Mesendoderm (in vitro differentiated cells): ENCODE measurements at regions not wholly inside any gene's neighbourhood (a gene's known extent, or its start where the extent isn't known, plus 50 kb on each side); places are given as distances from the start of the nearest gene placed in this dataset.

Source experiments
- DNase-seq: peaks from one replicate; pipeline ENCODE4 v3.0.0; 2013
- H2AK5ac ChIP-seq: 2 replicates; pipeline ENCODE4 v1.6.1; 2013; ENCODE audit warnings: low read length, inconsistent platforms
- H2BK120ac ChIP-seq: 2 replicates; pipeline ENCODE4 v1.6.1; 2013; ENCODE audit warnings: low read depth, mild to moderate bottlenecking, low read length, moderate library complexity, mixed read lengths
- H2BK15ac ChIP-seq: replicated peaks from 2 replicates; pipeline ENCODE4 v1.6.1; 2013; ENCODE audit warnings: low read depth, mild to moderate bottlenecking, moderate library complexity
- H2BK5ac ChIP-seq: 2 replicates; pipeline ENCODE4 v1.6.1; 2013; ENCODE audit warnings: low read length, inconsistent platforms
- H3K18ac ChIP-seq: 2 replicates; pipeline ENCODE4 v1.6.1; 2013; ENCODE audit warnings: mild to moderate bottlenecking, low read length, mixed read lengths
- H3K23ac ChIP-seq: one replicate; pipeline ENCODE4 v1.6.1; 2013; ENCODE audit warnings: low read length
- H3K27ac ChIP-seq: 2 replicates; pipeline ENCODE4 v1.5.1; 2013; ENCODE audit warnings: low read depth, mild to moderate bottlenecking, inconsistent platforms, low read length, moderate library complexity
- H3K27me3 ChIP-seq: 2 replicates; pipeline ENCODE4 v1.6.1; 2013; ENCODE audit warnings: low read length, control low read depth, mild to moderate bottlenecking, inconsistent platforms; ENCODE audit not compliant: insufficient read depth, poor library complexity
- H3K36me3 ChIP-seq: 2 replicates; pipeline ENCODE4 v1.6.1; 2013; ENCODE audit warnings: low read length, inconsistent platforms; ENCODE audit not compliant: control insufficient read depth, insufficient read depth
- H3K4ac ChIP-seq: one replicate; pipeline ENCODE4 v1.6.1; 2013; ENCODE audit warnings: low read depth, mild to moderate bottlenecking, low read length, moderate library complexity
- H3K4me1 ChIP-seq: 2 replicates; pipeline ENCODE4 v1.6.1; 2013; ENCODE audit warnings: low read depth, low read length, inconsistent platforms; ENCODE audit not compliant: control insufficient read depth
- H3K4me2 ChIP-seq: 2 replicates; pipeline ENCODE4 v1.6.1; 2013; ENCODE audit warnings: low read length
- H3K4me3 ChIP-seq: 2 replicates; pipeline ENCODE4 v1.5.1; 2013; ENCODE audit warnings: mild to moderate bottlenecking, low read length
- H3K56ac ChIP-seq: one replicate; pipeline ENCODE4 v1.6.1; 2013; ENCODE audit warnings: low read length
- H3K79me1 ChIP-seq: 2 replicates; pipeline ENCODE4 v1.6.1; 2013; ENCODE audit warnings: low read length, inconsistent platforms
- H3K79me2 ChIP-seq: 2 replicates; pipeline ENCODE4 v1.6.1; 2013; ENCODE audit warnings: mild to moderate bottlenecking, low read length; ENCODE audit not compliant: control insufficient read depth, insufficient read depth
- H3K9ac ChIP-seq: 2 replicates; pipeline ENCODE4 v1.6.1; 2013; ENCODE audit warnings: low read length, inconsistent platforms
- H4K5ac ChIP-seq: one replicate; pipeline ENCODE4 v1.6.1; 2013; ENCODE audit warnings: low read length
- H4K8ac ChIP-seq: one replicate; pipeline ENCODE4 v1.6.1; 2013; ENCODE audit warnings: low read depth, mild to moderate bottlenecking, control low read depth, low read length, moderate library complexity
- WGBS: extraction: QIAGEN DNeasy Blood & Tissue Kit; methylation state at CpG from one replicate; pipeline ENCODE4 v1.1.7; 2013; ENCODE audit warnings: low lambda C conversion rate, missing lambda C conversion rate; ENCODE audit not compliant: insufficient coverage; ENCODE audit errors: extremely low coverage; 5-methylcytosine and 5-hydroxymethylcytosine counted together

GRCh38 chr16:73213732-73214455 is 166.0 kb upstream of the ZFHX3 start:
- H3K9ac ChIP-seq: no peak overlapping the region
- no peak overlapping the region for H3K4ac ChIP-seq
- H2BK120ac ChIP-seq: no peak overlapping the region
- no peaks in the 10 kb centered on the region for H3K36me3 ChIP-seq
- H3K4me2 ChIP-seq: no peak overlapping the region
- H2AK5ac ChIP-seq: no peak overlapping the region
- no peak overlapping the region for H3K18ac ChIP-seq
- H3K23ac ChIP-seq: no peak overlapping the region
- no peak overlapping the region for H4K8ac ChIP-seq
- no peaks in the 10 kb centered on the region for H3K79me2 ChIP-seq
- no peak for DNase-seq
- H3K27me3 ChIP-seq: no peaks in the 10 kb centered on the region
- no peaks in the 10 kb centered on the region for H3K4me1 ChIP-seq
- no peak overlapping the region for H2BK15ac ChIP-seq
- no CpG with 5 or more reads among the region's 10 CpGs for WGBS
- no peak overlapping the region for H4K5ac ChIP-seq
- no peak overlapping the region for H3K27ac ChIP-seq
- H3K79me1 ChIP-seq: no peaks in the 10 kb centered on the region
- no peak overlapping the region for H3K4me3 ChIP-seq
- H3K56ac ChIP-seq: no peak overlapping the region
- no peak overlapping the region for H2BK5ac ChIP-seq

GRCh38 chr16:73212431-73212830 is 164.5 kb upstream of the ZFHX3 start:
- Histone ChIP-seq H3K4ac (no peak overlapping the region), H4K8ac (no peak overlapping the region), H2BK5ac (no peak overlapping the region), H3K4me3 (no peak overlapping the region), H3K79me1 (no peaks in the 10 kb centered on the region), H3K18ac (no peak overlapping the region), H3K23ac (no peak overlapping the region), H3K4me2 (no peak overlapping the region), H3K4me1 (no peaks in the 10 kb centered on the region), H3K27me3 (no peaks in the 10 kb centered on the region), H3K27ac (no peak overlapping the region), H3K56ac (no peak overlapping the region), H3K79me2 (no peaks in the 10 kb centered on the region), H2BK15ac (no peak overlapping the region), H2BK120ac (no peak overlapping the region), H3K36me3 (no peaks in the 10 kb centered on the region), H3K9ac (no peak overlapping the region), H4K5ac (no peak overlapping the region), H2AK5ac (no peak overlapping the region)
- no CpG with 5 or more reads among the region's 4 CpGs for WGBS
- no peak for DNase-seq

- no peak for DNase-seq
- no peak overlapping the region for H3K23ac ChIP-seq
- H2AK5ac ChIP-seq: no peak overlapping the region
- no peaks in the 10 kb centered on the region for H3K79me1 ChIP-seq
- no peak overlapping the region for H3K18ac ChIP-seq
- WGBS: no CpG with 5 or more reads among the region's 1 CpG
- no peaks in the 10 kb centered on the region for H3K4me1 ChIP-seq
- H3K27ac ChIP-seq: no peak overlapping the region
- no peak overlapping the region for H3K4ac ChIP-seq
- no peak overlapping the region for H2BK5ac ChIP-seq
- H2BK120ac ChIP-seq: no peak overlapping the region
- H3K9ac ChIP-seq: no peak overlapping the region
- no peak overlapping the region for H3K4me2 ChIP-seq
- H2BK15ac ChIP-seq: no peak overlapping the region
- no peak overlapping the region for H4K5ac ChIP-seq
- no peaks in the 10 kb centered on the region for H3K79me2 ChIP-seq
- no peaks in the 10 kb centered on the region for H3K36me3 ChIP-seq
- H4K8ac ChIP-seq: no peak overlapping the region
- no peaks in the 10 kb centered on the region for H3K27me3 ChIP-seq
- no peak overlapping the region for H3K4me3 ChIP-seq
- no peak overlapping the region for H3K56ac ChIP-seq
Observed at GRCh38 chr16:73210686-73211085, 162.8 kb upstream of the ZFHX3 start.

- H3K4me1 ChIP-seq: no peaks in the 10 kb centered on the region
- no peak overlapping the region for H3K27ac ChIP-seq
- no peak overlapping the region for H3K4ac ChIP-seq
- H3K18ac ChIP-seq: no peak overlapping the region
- no peak overlapping the region for H2AK5ac ChIP-seq
- H3K56ac ChIP-seq: no peak overlapping the region
- no peak overlapping the region for H2BK120ac ChIP-seq
- H3K4me3 ChIP-seq: no peak overlapping the region
- H4K8ac ChIP-seq: no peak overlapping the region
- H2BK15ac ChIP-seq: no peak overlapping the region
- DNase-seq: no peak
- H3K36me3 ChIP-seq: no peaks in the 10 kb centered on the region
- H4K5ac ChIP-seq: no peak overlapping the region
- H3K4me2 ChIP-seq: no peak overlapping the region
- no peak overlapping the region for H3K9ac ChIP-seq
- no CpG with 5 or more reads among the region's 4 CpGs for WGBS
- H3K23ac ChIP-seq: no peak overlapping the region
- no peaks in the 10 kb centered on the region for H3K79me2 ChIP-seq
- H3K79me1 ChIP-seq: no peaks in the 10 kb centered on the region
- H2BK5ac ChIP-seq: no peak overlapping the region
- H3K27me3 ChIP-seq: no peaks in the 10 kb centered on the region
Observed at GRCh38 chr16:73210084-73210483, 162.2 kb upstream of the ZFHX3 start.

- Histone ChIP-seq H2BK5ac (no peak overlapping the region), H3K18ac (no peak overlapping the region), H3K79me1 (no peaks in the 10 kb centered on the region), H4K8ac (no peak overlapping the region), H3K9ac (no peak overlapping the region), H3K23ac (no peak overlapping the region), H3K4me2 (no peak overlapping the region), H3K27ac (no peak overlapping the region), H3K56ac (no peak overlapping the region), H2BK15ac (no peak overlapping the region), H3K4ac (no peak overlapping the region), H3K4me1 (no peaks in the 10 kb centered on the region), H2AK5ac (no peak overlapping the region), H3K36me3 (no peaks in the 10 kb centered on the region), H3K27me3 (no peaks in the 10 kb centered on the region), H2BK120ac (no peak overlapping the region), H3K79me2 (no peaks in the 10 kb centered on the region), H4K5ac (no peak overlapping the region), H3K4me3 (no peak overlapping the region)
- WGBS: no CpG with 5 or more reads among the region's 2 CpGs
- no peak for DNase-seq
Observed at GRCh38 chr16:73209190-73209589, 161.3 kb upstream of the ZFHX3 start.

GRCh38 chr16:73206151-73206707 is 158.3 kb upstream of the ZFHX3 start:
- H3K27me3 ChIP-seq: no peaks in the 10 kb centered on the region
- H3K18ac ChIP-seq: no peak overlapping the region
- no peaks in the 10 kb centered on the region for H3K4me1 ChIP-seq
- no peak overlapping the region for H3K4ac ChIP-seq
- no peak overlapping the region for H4K5ac ChIP-seq
- no peak overlapping the region for H3K4me2 ChIP-seq
- no peaks in the 10 kb centered on the region for H3K79me2 ChIP-seq
- DNase-seq: no peak
- H3K4me3 ChIP-seq: no peak overlapping the region
- no peak overlapping the region for H2BK15ac ChIP-seq
- H2AK5ac ChIP-seq: no peak overlapping the region
- no peaks in the 10 kb centered on the region for H3K36me3 ChIP-seq
- no peak overlapping the region for H3K56ac ChIP-seq
- H3K79me1 ChIP-seq: no peaks in the 10 kb centered on the region
- H3K27ac ChIP-seq: no peak overlapping the region
- H3K23ac ChIP-seq: no peak overlapping the region
- H3K9ac ChIP-seq: no peak overlapping the region
- no peak overlapping the region for H2BK5ac ChIP-seq
- no peak overlapping the region for H4K8ac ChIP-seq
- no peak overlapping the region for H2BK120ac ChIP-seq
- WGBS: 100% methylated on average over 1 of the region's 2 CpGs
